T47D (cell line): ENCODE measurements at regions not wholly inside any gene's neighbourhood (a gene's known extent, or its start where the extent isn't known, plus 50 kb on each side); places are given as distances from the start of the nearest gene placed in this dataset.

Experiments
- DNase-seq, 2 experiments: peaks; one replicate each; pipeline versions ENCODE4 v3.0.0 to v3.0.0-alpha.2; 2011 to 2012; ENCODE audit warnings: low read depth in 1 of 2, low spot score in 1 of 2
- JUND ChIP-seq: IDR thresholded peaks from 2 replicates; pipeline ENCODE4 v1.6.1; 2012; ENCODE audit warnings: low read depth
- in situ Hi-C: cut with HindIII; loops from 2 replicates; pipeline ENCODE4 v1.10.0; 2016; ENCODE audit warnings: low sequenced_read_pairs, low pct_unique_long_range_greater_than_20kb

- no peak for DNase-seq
- in situ Hi-C loops, result no loop called here
- TF ChIP-seq JUND, result no peak
Observed at GRCh38 chr2:34004936-34005335, 405.8 kb upstream of the FAM98A start.

DNA sequence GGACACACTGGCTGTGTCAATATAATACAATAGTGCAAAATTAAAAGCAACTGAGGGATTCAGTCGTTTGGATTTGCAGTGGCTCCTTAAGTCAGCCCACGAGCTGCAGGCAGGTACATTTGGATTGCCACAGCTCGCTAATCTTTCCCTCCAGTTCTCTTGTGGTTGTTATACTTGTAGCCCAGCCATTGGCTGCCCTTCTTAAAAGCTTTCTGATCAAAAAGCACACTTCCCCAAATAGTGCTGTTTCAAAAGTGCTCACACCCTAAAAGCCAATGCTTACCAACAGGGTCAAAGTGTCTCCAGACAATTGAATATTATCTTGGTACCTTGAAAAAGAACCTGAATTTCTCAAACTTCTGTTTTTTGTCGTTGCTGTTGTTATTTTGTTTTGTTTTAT is 404.7 kb upstream of the FAM98A start:
- no peak for DNase-seq
- in situ Hi-C loops, result no loop called here
- TF ChIP-seq JUND, result no peak

- TF ChIP-seq JUND, result no peak
- in situ Hi-C loops, result no loop called here
- DNase-seq, result no peak
Observed at GRCh38 chr2:34001557-34001956, 402.5 kb upstream of the FAM98A start.

- no peak for TF ChIP-seq JUND
- in situ Hi-C loops, result no loop called here
- DNase-seq, result peak in 1 of 2 experiments; percentile 0
Observed at GRCh38 chr2:33984131-33984530, 385.0 kb upstream of the FAM98A start.

- in situ Hi-C loops, result no loop called here
- no peak for DNase-seq
- no peak for TF ChIP-seq JUND
Observed at GRCh38 chr2:33978471-33978870, 379.4 kb upstream of the FAM98A start.

GRCh38 chr2:33975498-33975897 is 376.4 kb upstream of the FAM98A start:
- no peak for TF ChIP-seq JUND
- in situ Hi-C loops, result no loop called here
- no peak for DNase-seq

GRCh38 chr2:33967103-33967502 is 368.0 kb upstream of the FAM98A start:
- in situ Hi-C loops, result no loop called here
- no peak for DNase-seq
- no peak for TF ChIP-seq JUND

DNA sequence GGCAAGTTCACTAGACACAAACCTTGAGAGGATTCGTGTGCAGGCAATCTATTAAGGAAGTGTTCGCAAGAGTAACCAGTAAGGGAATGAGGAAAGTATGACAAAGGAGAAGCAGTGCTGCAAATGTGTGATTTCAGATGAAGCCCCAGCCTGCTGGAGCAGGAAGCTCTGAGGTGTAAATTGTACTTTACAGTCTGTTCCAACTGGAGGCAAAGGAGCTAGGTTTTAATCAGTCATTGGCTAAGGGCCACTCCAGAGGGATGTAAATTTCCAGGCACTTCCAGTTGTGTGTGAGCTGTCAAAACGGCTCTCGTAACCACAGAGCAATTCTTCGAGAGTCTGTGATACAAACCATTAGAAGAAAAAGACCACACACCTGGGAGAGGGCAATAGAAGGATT is 359.5 kb upstream of the FAM98A start:
- in situ Hi-C loops, result no loop called here
- DNase-seq, result no peak
- TF ChIP-seq JUND, result no peak

GRCh38 chr2:33949371-33949770 is 350.3 kb upstream of the FAM98A start:
- DNase-seq, result no peak
- in situ Hi-C loops, result no loop called here
- TF ChIP-seq JUND, result no peak

GRCh38 chr2:33946193-33946592 is 347.1 kb upstream of the FAM98A start:
- TF ChIP-seq JUND, result no peak
- DNase-seq, result no peak
- in situ Hi-C loops, result no loop called here

DNA sequence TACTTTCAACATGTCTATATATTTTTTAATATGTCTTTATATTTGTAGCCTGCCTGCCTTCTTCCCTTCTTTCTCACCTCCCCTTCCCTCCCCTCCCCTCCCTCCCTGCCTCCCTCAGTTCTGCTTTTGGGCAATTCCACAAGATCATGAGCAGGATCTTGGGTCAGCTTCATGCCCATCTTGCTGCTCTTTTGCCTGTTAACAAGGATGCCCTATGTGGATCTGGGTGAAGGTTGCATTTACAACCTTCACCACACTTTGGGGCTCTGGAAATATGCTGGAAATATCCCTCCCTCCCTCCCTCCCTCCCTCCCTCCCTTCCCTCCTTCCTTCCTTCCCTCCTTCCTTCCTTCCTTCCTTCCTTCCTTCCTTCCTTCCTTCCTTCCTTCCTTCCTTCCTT is 334.1 kb upstream of the FAM98A start:
- DNase-seq, result no peak
- no peak for TF ChIP-seq JUND
- in situ Hi-C loops, result no loop called here

DNA sequence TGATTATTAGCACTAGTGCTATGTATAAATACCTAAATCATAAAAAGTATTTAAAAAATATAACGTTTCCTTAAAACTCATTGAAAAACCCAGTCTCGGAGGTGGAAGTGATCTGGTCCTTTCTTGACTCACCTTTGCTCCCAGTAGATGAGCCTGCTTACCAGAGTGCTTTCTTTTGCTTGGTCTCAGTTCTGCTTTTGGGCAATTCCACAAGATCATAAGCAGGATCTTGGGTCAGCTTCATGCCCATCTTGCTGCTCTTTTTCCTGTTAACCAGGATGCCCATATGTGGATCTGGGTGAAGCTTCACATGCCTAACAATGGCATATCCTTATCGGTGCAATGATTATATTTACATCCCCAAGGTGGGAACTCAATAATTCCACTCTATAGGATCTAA is 332.1 kb upstream of the FAM98A start:
- in situ Hi-C loops, result no loop called here
- no peak for DNase-seq

DNA sequence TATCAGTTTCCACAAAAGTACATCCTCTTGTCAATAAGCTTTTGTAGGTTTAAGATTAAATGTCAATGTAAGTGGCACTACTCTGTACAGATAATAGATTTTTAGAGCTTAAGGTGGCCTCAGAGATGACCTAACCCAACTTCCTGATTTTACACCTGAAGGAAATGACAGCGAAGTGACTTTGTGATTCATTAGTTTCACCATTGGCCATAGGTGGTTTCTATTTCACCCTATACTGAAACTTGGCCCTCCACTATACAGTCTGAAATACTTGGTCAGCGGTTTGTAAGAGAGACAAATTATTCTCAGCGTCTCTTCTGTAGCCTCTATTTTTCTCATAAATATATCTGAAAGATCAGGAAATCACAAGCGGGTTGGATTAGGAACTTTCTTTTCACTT is 330.4 kb upstream of the FAM98A start:
- no peak for DNase-seq
- in situ Hi-C loops, result no loop called here
- no peak for TF ChIP-seq JUND

More for the DNA sequence above, 332.1 kb upstream of the FAM98A start:
- no peak for TF ChIP-seq JUND

DNA sequence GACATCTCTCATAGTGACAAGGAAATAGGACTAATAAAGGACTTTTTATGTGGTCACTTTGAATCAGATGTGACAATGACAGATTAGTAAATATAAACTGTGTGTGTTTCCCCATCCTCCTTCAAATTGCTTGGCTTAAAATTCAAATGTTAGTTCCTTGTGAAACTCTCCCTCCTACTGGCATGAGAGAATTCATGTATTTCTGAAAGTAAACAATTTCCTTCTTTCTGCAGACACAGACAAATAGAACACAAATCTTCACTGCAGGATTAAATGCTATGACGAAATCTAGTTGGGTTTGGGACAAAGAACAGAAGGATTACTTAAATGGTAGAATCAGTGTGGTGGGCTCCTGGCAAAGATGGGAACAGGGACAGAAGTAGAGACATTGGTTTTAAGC is 328.7 kb upstream of the FAM98A start:
- in situ Hi-C loops, result no loop called here
- TF ChIP-seq JUND, result no peak
- DNase-seq, result no peak
